ENCODE measurements at regions not wholly inside any gene's neighbourhood (a gene's known extent, or its start where the extent isn't known, plus 50 kb on each side); places are given as distances from the start of the nearest gene placed in this dataset.

DNA sequence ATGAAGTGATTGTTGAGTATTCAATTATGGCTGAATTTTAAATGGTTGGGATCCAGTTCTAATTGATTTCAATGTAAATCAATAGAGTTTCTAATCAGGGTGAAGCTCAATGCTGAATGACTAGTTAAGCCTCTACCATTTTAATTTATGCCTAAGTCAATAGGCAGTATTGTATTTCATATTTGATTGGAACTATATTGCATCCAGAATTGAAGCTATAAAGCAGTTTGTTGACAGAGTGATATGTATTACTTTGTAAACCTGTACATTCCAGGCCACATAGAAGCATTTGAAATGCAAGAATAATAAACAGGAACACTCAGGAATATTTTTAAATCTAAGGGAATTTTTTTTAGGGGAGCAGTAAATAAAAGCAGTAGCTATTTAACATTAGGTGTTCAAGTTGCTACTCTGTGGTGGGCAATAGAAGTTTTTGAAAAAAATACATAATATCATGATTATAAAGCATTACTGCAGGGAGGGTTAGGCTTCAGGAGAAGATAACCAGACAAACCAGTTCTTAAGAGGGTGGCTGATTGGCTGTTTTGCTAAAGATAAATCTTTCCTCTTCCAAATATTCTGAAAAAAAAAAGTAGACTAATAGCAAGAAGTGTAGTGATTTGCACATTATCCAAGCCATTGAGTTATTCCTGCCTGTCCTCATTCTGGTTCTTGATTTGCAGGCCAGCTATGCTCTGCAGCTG, 492.0 kb upstream of the MEF2C start:
- Histone ChIP-seq H3K9me3 (no peaks in the 10 kb centered on the region), H3K27ac (no peak overlapping the region), H3K4me3 (ENCODE audit: low read depth in 1 of 2, low read length in 1 of 2) (no peak overlapping the region), H3K27me3 (no peaks in the 10 kb centered on the region), H3K4me1 (ENCODE audit: control insufficient read depth in 1 of 2, insufficient read depth in 1 of 2, low read depth in 1 of 2, low read length in 1 of 2) (peaks cover 3 to 9% of the 10 kb centered on the region in 2 experiments), H3K36me3 (no peaks in the 10 kb centered on the region)
- TF ChIP-seq, protein P1, sequence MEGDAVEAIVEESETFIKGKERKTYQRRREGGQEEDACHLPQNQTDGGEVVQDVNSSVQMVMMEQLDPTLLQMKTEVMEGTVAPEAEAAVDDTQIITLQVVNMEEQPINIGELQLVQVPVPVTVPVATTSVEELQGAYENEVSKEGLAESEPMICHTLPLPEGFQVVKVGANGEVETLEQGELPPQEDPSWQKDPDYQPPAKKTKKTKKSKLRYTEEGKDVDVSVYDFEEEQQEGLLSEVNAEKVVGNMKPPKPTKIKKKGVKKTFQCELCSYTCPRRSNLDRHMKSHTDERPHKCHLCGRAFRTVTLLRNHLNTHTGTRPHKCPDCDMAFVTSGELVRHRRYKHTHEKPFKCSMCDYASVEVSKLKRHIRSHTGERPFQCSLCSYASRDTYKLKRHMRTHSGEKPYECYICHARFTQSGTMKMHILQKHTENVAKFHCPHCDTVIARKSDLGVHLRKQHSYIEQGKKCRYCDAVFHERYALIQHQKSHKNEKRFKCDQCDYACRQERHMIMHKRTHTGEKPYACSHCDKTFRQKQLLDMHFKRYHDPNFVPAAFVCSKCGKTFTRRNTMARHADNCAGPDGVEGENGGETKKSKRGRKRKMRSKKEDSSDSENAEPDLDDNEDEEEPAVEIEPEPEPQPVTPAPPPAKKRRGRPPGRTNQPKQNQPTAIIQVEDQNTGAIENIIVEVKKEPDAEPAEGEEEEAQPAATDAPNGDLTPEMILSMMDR (IDR thresholded peaks at IDR 0.05), result no peak

DNA sequence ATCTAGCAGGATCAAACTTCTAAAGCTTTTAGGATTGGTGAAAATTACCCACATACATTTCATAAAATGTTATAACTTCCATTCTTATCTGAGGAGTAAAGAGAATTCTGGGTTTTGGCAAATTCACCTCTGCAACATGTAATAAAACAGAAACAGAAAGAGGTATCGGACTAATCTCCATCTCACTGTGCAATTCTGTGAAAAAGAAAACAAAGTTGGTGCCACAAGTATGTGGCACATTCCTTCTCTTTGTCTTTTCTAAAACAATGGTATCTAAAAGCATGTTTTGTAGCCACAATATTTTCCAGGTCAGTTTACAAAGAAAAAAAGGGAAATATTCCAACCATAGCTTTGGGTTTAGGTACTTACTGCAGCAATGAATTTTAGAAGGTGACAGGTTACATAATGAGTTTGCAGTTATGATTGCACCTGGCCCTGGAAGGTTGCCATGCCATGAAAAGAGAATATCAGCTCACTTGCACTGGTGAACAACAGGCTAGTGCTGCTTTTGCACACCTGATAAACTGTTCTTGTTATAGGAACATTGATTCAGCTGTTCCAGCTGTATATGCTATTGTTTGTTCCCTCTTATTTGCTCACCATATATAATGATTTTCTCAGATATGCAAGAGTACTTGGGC, 491.3 kb upstream of the MEF2C start:
- Histone ChIP-seq H3K9me3 (no peaks in the 10 kb centered on the region), H3K27me3 (no peaks in the 10 kb centered on the region), H3K4me3 (ENCODE audit: low read depth in 1 of 2, low read length in 1 of 2) (no peak overlapping the region), H3K36me3 (no peaks in the 10 kb centered on the region), H3K27ac (no peak overlapping the region), H3K4me1 (ENCODE audit: control insufficient read depth in 1 of 2, insufficient read depth in 1 of 2, low read depth in 1 of 2, low read length in 1 of 2) (peaks cover 3 to 9% of the 10 kb centered on the region in 2 experiments)
- TF ChIP-seq, protein P1 (IDR thresholded peaks at IDR 0.05), result no peak

DNA sequence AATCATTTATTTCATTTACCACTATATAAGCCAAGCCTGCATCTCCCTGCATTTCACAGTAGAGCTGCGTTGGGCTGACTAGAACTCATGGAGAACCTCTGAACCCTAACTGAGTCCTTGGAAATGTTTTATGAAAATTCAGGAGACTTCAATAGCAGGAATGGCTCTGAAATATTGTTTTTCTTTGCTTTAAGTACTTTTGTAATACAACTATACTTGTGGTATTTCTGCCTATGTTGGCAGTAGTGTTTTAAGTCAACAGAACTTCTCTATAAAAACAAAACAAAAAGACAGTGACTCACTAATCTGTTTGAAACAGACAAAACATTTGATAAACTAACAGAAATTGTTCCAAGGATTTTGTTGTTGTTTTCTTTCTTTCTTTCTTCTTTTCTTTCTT, 489.2 kb upstream of the MEF2C start:
- TF ChIP-seq, protein P1 (IDR thresholded peaks at IDR 0.05), result no peak
- Histone ChIP-seq H3K9me3 (no peaks in the 10 kb centered on the region), H3K4me3 (ENCODE audit: low read depth in 1 of 2, low read length in 1 of 2) (no peak overlapping the region), H3K4me1 (ENCODE audit: control insufficient read depth in 1 of 2, insufficient read depth in 1 of 2, low read depth in 1 of 2, low read length in 1 of 2) (peaks cover 3 to 9% of the 10 kb centered on the region in 2 experiments), H3K27ac (peak overlapping the region; percentile 35), H3K36me3 (no peaks in the 10 kb centered on the region), H3K27me3 (no peaks in the 10 kb centered on the region)

DNA sequence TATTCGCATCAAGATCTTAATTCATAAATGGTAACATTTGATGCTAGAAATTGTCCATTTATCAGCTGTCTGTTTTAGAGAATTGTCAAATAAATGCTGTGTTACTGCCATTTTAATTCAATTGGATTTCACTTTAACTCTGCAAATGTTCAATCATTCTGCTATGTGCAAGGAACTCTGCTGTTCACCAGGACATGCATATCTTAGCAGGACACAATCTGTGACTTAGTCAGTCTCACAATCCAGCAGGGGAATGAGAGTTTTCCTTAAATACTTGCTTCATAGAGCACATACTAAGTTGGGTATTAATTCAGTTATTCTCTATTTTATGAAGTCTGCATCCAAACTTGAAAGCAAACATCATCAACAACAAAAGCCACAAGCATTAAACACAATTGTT, 488.7 kb upstream of the MEF2C start:
- H3K9me3 ChIP-seq, result no peaks in the 10 kb centered on the region
- TF ChIP-seq, protein P1 (IDR thresholded peaks at IDR 0.05), result no peak
- H3K27me3 ChIP-seq, result no peaks in the 10 kb centered on the region
- H3K4me1 ChIP-seq (ENCODE audit: control insufficient read depth in 1 of 2, insufficient read depth in 1 of 2, low read depth in 1 of 2, low read length in 1 of 2), result peaks cover 3 to 9% of the 10 kb centered on the region in 2 experiments
- no peak overlapping the region for H3K4me3 ChIP-seq (ENCODE audit: low read depth in 1 of 2, low read length in 1 of 2)
- H3K27ac ChIP-seq, result peak overlapping the region; percentile 35
- H3K36me3 ChIP-seq, result no peaks in the 10 kb centered on the region

DNA sequence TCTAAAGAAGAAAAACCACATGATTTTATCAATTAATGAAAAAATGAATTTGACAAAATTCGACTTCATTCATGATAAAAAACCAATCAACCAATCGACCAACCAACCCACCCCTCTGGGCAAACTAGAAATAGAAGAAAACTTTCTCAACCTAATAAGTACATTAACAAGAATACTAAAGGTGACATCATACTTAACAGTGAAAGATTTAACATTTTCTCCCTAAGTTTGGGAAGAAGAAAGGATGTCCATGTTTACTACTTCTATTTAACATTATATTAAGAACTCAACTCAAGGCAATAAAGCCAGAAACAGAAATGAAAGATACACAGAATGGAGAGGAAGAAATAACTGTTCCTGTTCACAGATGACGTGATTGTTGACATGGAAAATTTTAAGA, 476.1 kb upstream of the MEF2C start:
- no peaks in the 10 kb centered on the region for H3K36me3 ChIP-seq
- H3K4me3 ChIP-seq (ENCODE audit: low read depth in 1 of 2, low read length in 1 of 2), result no peak overlapping the region

More for the DNA sequence above, 476.1 kb upstream of the MEF2C start:
- Histone ChIP-seq H3K27me3 (no peaks in the 10 kb centered on the region), H3K4me1 (ENCODE audit: control insufficient read depth in 1 of 2, insufficient read depth in 1 of 2, low read depth in 1 of 2, low read length in 1 of 2) (no peaks in the 10 kb centered on the region), H3K27ac (no peak overlapping the region), H3K9me3 (no peaks in the 10 kb centered on the region)
- TF ChIP-seq, protein P1 (IDR thresholded peaks at IDR 0.05), result no peak

Data from neutrophil (primary cell).